Dermis microvascular lymphatic vessel endothelial cell (primary cell): ENCODE measurements at regions not wholly inside any gene's neighbourhood (a gene's known extent, or its start where the extent isn't known, plus 50 kb on each side); places are given as distances from the start of the nearest gene placed in this dataset.
"Not testable (repeated sequence)": the region's sequence is repeated elsewhere in the genome, so short reads cannot be mapped to it uniquely, and the experiment has no call there.

Experiments used
- DNase-seq, 2 donors: peaks; one replicate each; pipeline versions ENCODE4 v3.0.0 to v3.0.0-alpha.2; 2010; ENCODE audit warnings: low read depth in 2 of 2

DNA sequence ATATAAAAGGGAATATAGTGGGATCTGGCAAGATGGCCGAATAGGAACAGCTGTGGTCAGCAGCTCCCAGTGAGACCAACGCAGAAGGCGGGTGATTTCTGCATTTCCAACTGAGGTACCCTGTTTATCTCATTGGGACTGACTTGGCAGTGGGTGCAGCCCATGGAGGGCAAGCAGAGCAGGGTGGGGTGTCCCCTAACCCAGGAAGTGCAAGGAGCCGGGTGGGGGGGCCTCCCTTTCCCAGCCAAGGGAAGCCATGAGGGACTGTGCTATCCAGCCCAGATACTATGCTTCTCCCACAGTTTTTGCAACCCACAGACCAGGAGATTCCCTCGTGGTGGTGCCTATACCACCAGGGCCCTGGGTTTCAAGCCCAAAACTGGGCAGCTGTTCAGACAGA is 342.4 kb downstream of the RPS29 start:
- not testable (repeated sequence) for DNase-seq

DNA sequence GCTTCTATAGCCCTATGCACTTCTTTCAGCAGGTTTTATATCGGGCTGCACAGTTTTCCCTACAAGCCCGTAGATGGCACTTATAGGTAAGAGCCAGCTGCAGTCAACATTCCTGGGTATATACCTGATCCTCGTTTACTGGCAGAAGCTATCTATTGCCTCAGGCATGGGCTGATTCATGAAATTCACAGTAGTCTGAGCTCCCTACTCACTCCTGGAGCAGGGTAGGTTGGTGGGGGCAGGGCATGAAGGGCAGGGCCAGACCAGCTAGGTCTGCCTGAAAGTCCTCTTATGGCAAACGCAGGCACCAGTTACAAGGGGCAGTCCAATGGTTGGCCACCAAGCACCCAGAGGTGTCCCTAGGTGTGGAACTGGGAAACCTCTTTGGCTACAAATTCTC is 345.8 kb downstream of the RPS29 start:
- DNase-seq: no peak

DNA sequence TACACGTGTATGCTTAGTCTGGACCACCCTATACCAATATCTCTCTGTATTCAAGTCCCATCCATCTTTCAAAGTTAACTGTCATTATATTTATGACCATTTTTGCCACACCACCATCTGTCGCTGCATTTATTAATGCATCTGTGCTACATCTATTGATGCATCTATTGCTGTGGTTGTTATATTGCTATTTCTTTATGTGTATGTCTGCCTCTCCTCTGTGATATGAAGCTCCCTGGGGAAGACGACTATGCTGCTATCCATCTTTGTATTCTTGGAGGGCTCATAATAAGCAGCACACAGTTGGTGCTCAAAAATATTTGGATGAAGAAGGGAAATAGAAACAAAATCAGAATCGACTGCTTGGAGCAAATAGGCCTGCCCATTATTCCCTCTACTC is 357.6 kb downstream of the RPS29 start:
- no peak for DNase-seq

DNA sequence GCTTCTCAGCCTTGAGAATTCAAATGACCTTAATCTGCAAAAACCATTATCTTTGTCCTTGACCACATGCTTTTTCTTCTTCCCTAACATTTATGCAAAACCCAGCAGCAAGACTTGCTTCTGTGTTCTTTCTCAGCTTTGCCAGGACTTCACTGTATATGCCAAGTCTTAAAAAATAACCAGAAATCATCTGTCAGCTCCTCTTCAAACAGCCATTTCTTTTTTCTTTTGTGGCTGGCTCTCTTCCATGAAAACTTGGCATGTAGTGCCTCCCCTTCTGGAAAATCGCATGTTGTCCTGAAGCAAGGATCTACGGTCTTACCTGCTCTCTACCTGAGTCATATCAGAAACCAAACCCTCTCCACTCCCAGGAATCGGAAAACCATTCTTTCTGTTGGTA is 364.9 kb downstream of the RPS29 start:
- DNase-seq: no peak

DNA sequence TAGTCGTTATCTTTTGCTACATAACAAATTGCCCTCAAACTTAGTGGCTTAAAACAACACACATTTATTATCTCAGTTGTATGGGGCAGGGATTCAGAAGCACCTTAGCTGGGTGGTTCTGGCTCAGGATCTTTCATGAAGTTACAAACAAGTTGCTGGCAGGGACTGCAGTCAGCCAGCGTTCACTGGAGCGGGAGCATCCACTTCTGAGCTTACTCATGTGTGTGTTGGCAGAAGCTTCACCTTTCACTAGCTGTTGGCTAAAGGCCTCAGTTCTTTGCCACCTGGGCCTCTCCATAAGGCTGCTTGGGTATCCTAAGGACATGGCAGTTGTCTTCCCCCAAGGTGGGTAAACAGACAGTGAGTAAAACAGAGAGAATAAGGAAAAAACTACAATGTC is 365.7 kb downstream of the RPS29 start:
- DNase-seq: no peak

DNA sequence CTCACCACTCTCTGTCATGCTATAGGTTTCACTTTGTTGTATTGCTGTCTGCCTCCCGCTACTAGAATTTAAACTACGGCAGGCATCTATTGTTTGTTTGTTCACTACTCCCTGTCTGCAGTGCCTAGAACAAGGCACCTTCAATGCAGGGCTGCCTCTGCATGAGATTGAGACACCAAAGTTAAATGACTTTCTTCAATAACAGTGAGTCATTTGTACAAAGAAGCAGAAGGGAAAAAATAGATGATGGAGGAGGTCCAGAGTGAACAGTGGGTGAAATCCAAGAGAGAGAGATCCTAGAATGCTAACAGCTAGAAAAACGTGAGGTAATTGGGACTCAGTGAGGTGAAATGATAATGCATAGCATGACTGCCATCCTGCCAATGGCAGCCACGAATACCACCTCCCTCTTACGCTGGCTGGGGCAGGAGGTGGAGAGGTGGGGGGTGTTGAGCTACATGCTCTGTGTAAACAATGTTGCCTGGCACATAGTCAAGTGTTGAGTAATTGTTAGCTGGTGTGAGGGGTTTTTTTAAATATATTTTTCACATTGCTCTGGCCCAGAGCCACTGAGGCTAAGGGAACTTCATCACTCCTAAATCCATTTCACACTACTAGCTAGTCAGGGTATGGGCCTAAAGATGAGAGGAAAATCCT is 367.6 kb downstream of the RPS29 start:
- DNase-seq: no peak

DNA sequence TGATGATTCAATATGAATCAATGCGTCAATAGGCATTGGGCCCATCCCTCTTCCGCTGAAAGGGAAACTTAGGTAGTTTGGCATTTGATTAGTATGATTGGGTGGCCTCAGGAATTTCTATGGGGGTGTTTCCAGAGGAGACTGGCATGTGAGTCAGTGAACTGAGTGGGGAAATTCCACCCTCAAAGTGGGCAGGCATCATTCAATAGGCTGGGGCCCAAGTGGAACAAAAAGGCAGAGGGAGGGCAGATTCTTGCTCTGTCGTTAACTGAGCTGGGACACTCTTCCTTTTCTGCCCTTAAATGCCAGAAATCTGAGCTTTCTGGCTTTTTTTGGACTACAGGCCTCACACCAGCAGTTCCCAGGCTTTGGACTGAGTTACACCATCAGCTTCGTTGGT is 373.5 kb downstream of the RPS29 start:
- DNase-seq: no peak

DNA sequence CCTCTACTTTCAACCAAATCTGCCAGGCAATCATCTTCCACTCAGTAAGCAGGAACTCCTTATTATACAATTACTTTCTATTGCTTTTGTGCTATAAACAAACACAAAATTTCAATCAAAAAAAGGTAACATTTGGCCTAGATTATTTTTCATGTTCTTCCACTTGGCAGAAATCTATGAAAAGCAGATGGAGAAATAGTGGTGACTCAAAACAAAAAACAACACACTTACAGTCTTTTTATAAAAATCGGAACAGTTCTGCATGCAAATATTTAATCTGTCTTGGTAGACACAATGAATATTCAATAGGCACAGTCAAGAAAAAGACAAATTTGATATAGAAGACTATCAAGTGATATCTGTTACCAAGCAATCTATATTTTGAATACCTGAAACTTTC is 376.8 kb downstream of the RPS29 start:
- DNase-seq: no peak

DNA sequence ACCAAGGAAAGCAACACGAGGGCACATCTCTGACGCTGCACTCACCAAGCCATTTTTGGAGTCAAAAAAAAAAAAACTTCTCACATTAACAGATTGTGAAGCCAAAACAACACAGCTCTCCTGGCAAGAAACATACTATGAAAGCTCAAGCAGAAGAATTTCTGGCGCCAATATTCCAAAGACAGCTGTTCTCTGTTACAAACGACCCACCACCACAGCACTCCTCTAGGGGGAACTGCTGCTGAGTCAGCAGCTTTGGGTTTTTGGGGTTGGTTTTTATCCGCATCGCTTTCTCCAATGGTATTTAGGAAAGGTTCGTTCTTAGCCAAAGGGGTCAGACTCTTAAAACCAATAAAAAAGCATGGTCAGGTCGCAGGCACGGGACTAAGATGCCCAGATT is 379.4 kb downstream of the RPS29 start:
- no peak for DNase-seq

DNA sequence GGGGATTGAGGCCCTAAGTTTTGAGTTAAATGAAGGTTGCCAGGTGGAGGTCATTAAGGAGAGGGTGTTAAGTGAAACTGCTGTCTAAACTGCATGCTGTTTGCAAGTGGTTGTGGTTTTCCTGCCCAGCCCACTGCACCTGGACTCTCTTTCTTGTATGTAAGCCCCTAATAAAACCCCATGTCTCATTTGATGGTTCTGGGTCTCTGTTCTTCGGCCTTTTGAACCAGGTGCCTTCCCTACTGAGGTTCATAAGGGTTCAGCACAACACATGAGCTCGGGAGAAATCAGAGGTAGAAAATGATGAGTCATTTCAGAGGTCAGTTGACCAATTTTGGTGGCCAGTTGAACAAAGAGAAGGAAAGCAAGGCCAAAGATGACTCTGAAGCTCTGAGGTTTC is 382.5 kb downstream of the RPS29 start:
- DNase-seq: no peak

DNA sequence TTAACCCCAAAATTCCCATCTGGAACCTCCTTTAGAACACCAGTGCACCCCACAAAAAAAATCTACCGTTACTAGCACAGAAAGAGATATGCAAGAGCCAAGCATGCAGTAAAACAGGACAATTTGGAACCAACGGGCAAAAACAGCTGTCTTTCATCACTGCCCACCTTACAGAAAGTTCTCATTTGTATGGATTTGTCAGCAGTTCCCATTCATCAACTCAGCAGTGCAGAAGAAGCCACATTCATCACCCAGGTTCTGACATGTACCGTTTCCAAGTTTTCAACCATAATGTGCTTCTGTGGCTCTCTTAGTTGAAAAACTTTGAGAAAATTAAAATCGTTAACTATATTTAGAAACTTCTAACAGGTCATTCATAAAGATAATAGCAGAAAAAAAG is 387.0 kb downstream of the RPS29 start:
- DNase-seq: no peak

DNA sequence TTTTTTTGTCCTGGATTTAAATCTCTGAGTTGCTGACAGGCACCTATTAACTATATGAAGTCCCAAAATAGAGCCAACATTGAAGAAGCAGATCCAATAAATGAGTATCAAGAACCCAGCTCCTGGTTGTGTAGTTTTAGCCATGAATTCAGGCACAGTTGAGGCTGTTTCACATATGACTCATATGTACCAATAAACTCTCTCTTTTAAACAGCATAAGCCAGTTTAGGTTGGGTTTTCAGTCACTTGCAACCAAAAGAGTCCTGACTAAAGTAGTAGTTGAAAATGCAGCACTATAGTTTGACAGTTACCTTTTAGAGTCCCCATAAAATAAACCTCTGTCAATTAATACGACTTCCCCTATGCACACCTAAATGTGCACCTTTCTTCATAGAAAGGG is 389.9 kb downstream of the RPS29 start:
- DNase-seq: no peak

DNA sequence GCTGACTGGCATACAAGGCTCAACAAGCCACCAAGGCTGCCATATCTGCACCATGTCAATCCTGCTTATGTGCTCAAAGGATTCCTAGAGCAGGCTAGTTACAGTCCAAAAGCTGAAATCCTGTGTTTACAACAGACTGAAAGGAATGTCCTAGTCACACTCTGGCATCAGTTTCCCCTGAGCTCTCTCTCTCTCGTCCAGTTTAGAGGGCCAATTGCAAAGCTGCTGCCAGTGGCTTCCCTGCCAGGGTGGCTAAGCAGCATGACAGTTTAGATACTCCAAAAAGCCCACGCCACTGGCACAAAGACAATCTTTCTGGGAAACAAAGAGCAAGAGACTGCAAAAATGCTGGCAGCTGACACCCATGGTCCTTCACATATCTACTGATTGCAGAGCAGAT is 392.1 kb downstream of the RPS29 start:
- DNase-seq: no peak

DNA sequence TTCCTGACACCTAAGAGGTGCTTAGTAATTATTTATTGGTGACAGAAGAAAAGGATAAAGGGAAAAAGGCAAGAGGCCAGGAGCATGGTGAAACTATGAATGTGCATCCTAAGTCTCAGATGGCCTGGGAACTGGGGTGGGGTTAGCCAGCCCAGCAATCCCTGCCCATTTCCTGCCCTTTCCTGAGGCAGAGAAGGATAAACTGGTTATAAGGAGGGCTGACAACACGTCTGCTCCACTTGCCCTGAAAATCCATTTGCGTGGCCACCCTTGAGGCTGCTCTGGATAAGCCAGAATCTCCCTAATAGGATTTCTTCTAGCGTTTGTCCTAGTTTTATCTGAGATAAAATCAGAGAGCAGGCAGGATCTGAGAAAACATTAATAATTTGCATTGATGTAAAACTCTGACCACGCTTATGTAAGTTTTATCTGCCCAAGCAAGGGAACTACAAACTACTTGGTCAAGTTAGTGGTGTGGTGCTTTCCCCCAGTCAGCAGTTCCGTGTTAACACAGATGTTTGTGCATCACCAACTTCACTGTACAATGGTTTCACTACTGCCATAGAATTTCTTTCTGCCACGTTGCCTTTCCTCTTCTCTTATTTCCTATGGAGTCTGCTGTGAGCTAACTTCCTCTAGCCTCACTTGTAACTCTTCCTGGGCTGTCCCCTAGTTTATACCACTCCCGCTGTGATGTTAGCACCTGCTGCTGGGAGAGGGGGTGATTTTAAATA is 392.7 kb downstream of the RPS29 start:
- DNase-seq: no peak

DNA sequence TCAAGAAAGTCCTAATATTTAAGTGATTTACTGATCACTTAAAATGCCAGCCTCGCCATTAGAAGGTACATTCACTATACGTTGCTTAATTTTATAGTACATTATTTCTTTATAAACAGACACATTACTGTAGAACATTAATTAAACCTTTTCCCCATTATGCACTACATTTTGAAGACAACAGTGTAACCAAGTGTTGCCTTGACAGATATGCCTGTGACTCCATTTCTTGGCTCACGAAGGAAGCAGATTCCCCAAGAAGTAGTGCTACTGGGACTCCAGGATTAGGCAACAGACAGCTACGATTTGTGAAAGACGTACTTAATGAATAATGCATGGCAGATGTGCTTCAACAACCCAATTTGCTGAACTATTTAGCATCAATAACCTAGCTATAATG is 394.8 kb downstream of the RPS29 start:
- DNase-seq: no peak

DNA sequence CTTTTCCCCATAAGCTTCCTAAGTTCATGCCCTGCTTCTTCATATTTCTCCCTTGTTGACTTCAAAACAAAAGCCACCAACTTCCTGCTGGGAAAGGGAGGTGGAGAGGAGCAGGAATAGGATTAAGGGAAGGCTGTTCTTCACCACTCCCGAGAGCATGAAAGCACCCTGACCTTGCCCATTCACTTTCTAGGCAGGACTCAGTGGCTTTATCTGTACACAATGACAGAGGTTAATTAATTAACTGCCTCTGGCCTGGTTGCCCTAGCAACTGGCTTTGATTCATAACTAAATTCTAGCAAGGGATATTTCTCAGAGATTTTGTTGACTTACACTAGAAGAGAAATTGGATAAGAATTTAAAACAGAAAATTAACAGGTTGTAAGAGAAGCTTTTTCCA is 396.8 kb downstream of the RPS29 start:
- no peak for DNase-seq

DNA sequence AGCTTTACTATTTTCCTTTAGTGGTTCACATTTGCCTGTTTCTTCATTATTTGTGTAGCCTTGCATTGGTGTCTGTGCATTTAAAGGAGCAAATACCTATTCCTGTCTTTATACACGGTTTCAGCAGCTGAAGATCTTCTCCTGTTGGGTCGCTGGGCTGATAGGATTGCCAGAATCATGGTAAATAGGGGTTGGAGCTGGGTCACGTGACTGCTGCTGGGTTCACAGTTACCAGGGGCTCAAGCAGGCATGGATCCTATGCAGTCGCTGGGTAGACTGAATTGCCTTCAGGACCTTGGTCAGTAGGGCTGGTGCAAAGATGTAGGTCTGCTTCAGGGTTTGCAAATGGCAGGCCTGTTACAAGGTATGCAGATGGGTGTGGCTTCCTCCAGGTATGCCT is 398.4 kb downstream of the RPS29 start:
- DNase-seq: no peak

DNA sequence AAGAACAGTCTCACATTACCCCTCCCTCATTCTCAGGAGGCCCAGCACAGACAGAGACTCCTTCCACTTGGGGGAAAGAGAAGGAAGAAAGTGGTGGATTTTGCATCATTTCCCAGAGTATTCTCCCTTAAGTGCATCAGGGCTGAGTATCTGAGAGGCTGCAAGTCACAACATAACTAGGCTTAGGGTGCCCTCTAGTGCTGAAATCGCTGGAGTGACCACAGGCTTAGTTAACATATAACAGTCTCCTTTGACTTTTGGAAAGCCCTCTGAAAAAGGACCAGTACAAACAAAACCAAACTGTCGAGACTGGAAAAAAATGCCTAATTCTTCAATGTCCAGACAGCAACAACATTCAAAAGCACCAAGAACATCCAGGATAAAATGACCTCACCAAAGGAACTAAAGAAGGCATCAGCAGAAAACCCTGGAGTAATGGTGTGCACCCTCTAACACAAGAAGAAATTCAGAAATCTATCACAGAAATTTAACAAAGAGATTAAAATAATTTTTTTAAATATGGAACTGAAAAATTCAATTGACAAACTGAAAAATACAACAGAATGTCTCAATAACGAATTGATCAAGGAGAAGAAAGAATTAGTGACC is 412.3 kb downstream of the RPS29 start:
- peak; percentile 24 to 59 for DNase-seq

DNA sequence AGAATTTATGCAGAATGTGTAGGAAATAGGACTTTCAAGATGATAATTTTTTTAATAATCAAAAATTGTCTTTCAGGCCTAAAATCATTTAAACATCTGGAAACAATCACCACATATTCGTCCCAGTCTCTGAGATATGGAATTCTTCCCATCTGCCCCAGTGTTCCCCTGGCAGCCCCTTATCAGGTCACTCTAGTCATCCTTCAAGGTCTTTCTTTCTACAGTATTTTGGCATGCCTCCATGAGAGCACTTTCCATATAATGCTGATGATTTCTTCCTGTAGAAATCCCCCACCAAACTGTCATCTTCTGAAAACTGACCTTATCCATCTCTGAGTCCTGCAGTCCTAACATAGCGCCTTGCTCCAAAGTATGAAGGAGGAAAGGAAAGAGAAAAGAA is 422.1 kb downstream of the RPS29 start:
- no peak for DNase-seq

DNA sequence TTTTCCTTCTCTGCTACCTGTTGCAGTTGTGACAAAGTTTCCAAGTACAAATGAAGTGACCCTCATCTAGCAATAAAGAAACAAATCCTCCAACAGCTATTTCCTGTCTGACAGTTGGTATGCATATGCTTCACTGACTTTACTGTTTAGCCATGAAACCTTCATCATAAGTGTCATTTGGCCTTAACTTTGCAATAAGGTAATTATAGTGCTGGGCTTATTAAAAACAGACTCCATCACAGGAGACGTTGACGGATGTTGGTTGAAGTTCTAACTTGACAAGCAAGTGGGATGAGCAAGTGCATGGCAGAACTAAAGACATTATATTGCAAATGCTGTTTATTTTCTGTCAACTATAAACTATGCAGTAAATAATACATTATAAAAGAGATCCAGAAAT is 425.2 kb downstream of the RPS29 start:
- no peak for DNase-seq

DNA sequence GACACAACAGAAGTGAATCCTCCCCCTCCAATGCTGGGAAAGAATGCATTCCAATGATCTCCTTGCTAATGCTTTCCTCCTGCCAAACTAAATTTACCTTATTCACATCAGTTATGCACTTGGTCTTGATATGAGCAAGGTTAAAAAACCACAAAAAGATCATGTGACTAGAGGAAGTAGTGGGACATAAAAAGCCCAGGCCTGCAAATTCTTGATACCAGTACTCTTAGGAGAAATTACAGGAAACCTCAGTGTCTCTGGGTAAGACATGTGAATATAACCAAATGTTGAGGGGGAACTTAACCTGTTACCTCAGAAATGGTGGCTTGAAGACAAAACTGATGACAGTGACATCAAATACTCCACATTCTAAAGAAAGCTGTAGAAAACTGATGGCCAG is 427.1 kb downstream of the RPS29 start:
- DNase-seq: no peak

DNA sequence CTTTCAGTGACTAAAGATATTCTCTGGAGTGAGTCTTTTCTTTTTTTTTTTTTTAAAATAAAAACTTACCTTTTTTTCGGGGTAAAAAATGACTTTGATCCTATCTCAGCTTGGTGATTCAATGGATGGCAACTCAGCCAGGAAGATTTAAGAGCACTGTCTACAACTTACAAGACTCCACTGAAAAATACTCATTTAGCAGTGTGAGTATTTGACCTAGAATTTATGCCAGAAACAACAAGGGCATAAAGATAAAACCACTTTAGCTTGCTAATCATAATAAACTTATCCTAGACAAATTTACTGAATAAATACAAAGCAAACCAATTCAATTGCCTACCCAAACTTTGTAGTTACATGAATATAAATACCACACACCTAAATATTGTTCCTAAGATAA is 446.6 kb downstream of the RPS29 start:
- no peak for DNase-seq

DNA sequence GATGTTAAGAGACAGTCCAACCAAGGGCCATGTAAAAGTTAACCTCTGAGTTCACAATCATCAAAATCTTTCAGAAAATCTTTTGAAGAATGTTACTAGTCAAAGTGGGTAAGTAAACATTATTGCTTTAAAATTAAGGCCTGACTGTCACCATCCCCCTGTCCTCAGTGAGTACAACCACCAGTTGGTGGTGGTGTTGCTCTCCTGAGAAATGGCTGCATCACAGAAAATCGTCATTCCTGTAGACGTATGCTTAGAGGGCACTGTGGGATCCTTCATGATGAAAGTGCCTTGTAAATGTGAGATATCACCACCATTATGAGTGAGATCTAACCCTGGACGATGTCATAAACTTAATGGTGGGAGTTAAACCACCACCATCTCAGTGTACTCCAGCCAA is 451.2 kb downstream of the RPS29 start:
- DNase-seq: no peak
